Activated CD8-positive, alpha-beta memory T cell treated with anti-CD3 and anti-CD28 coated beads, Interleukin-2, amount 50 U/mL, for 48 hours (primary cell): ENCODE measurements at regions not wholly inside any gene's neighbourhood (a gene's known extent, or its start where the extent isn't known, plus 50 kb on each side); places are given as distances from the start of the nearest gene placed in this dataset.

Source experiments
- DNase-seq: peaks from one replicate; pipeline ENCODE4 v3.0.0-alpha.2; 2020

- DNase-seq, result no peak
These were observed 51.0 kb upstream of the WDR17 start for GRCh38 chr4:176014583-176015108.
